IMR-90 (cell line): ENCODE measurements at regions not wholly inside any gene's neighbourhood (a gene's known extent, or its start where the extent isn't known, plus 50 kb on each side); places are given as distances from the start of the nearest gene placed in this dataset.

Experiments
- ATAC-seq: fragments of 200-7000 bp; cut with Tn5 transposase; 2 replicates; pipeline ENCODE4 v1.9.1; 2020; ENCODE audit warnings: low read depth, mild to moderate bottlenecking, moderate library complexity
- BruUV-seq: library from RNA; stranded (reverse); fragments of 400-500 nt; replicated peaks from 2 replicates; lab custom pipeline; 2021; lab: Mats Ljungman, UMichigan
- CTCF ChIA-PET: fragments of 300-600 bp; formaldehyde crosslinking; extraction: SDS; loops from one replicate; lab custom pipeline; 2021; ENCODE audit warnings: antibody characterized with exemption; lab: Yijun Ruan, JAX
- POLR2A ChIA-PET: fragments of 300-600 bp; sonication (Branson Sonifier 250); formaldehyde crosslinking; loops from one replicate; lab custom pipeline; 2022; ENCODE audit warnings: antibody characterized with exemption; ENCODE audit not compliant: unreplicated experiment; lab: Charles Lee
- DNase-seq: peaks from one replicate; pipeline ENCODE4 v3.0.0; 2013
- H2AFZ ChIP-seq: replicated peaks from 2 replicates; pipeline ENCODE3; 2013; ENCODE audit warnings: low read length, mild to moderate bottlenecking; ENCODE audit not compliant: poor library complexity
- H2AK5ac ChIP-seq: 2 replicates; pipeline ENCODE4 v1.6.1; 2013; ENCODE audit warnings: low read depth, low read length, inconsistent platforms
- H2AK9ac ChIP-seq: replicated peaks from 2 replicates; pipeline ENCODE3; 2013; ENCODE audit warnings: mild to moderate bottlenecking, low read depth, low read length, moderate library complexity; ENCODE audit not compliant: poor library complexity
- H2BK120ac ChIP-seq: 2 replicates; pipeline ENCODE4 v1.6.1; 2013; ENCODE audit warnings: low read depth, low read length, inconsistent platforms
- H2BK15ac ChIP-seq: 3 replicates; pipeline ENCODE4 v1.6.1; 2013; ENCODE audit warnings: low read depth, low read length, inconsistent platforms
- H2BK20ac ChIP-seq: 2 replicates; pipeline ENCODE4 v1.6.1; 2013; ENCODE audit warnings: low read depth, mild to moderate bottlenecking, inconsistent platforms, low read length, moderate library complexity
- H2BK5ac ChIP-seq: 2 replicates; pipeline ENCODE4 v1.6.1; 2013; ENCODE audit warnings: mild to moderate bottlenecking, low read depth, low read length, inconsistent platforms; ENCODE audit not compliant: poor library complexity, severe bottlenecking
- H3K14ac ChIP-seq: replicated peaks from 2 replicates; pipeline ENCODE4 v1.6.1; 2013; ENCODE audit warnings: low read depth, low read length, inconsistent platforms
- H3K18ac ChIP-seq: 2 replicates; pipeline ENCODE4 v1.6.1; 2013; ENCODE audit warnings: low read depth, low read length, control low read depth
- H3K23ac ChIP-seq: 2 replicates; pipeline ENCODE4 v1.6.1; 2013; ENCODE audit warnings: low read depth, low read length, inconsistent platforms
- H3K27ac ChIP-seq: 2 replicates; pipeline ENCODE4 v1.5.1; 2013; ENCODE audit warnings: mild to moderate bottlenecking, control low read depth, low read length; ENCODE audit not compliant: insufficient read depth
- H3K27me3 ChIP-seq: 2 replicates; pipeline ENCODE4 v1.6.1; 2013; ENCODE audit warnings: low read length; ENCODE audit not compliant: control insufficient read depth, insufficient read depth
- H3K36me3 ChIP-seq: 2 replicates; pipeline ENCODE4 v1.6.1; 2013; ENCODE audit warnings: low read length, mixed read lengths; ENCODE audit not compliant: control insufficient read depth, insufficient read depth
- H3K4ac ChIP-seq: 2 replicates; pipeline ENCODE4 v1.6.1; 2013; ENCODE audit warnings: low read depth, low read length, inconsistent platforms
- H3K4me1 ChIP-seq: 2 replicates; pipeline ENCODE4 v1.6.1; 2013; ENCODE audit warnings: low read length, mixed read lengths; ENCODE audit not compliant: control insufficient read depth, insufficient read depth
- H3K4me2 ChIP-seq: 2 replicates; pipeline ENCODE4 v1.6.1; 2013; ENCODE audit warnings: low read depth, mild to moderate bottlenecking, control low read depth, low read length, moderate library complexity
- H3K4me3 ChIP-seq: 2 replicates; pipeline ENCODE4 v1.5.1; 2013; ENCODE audit warnings: low read depth, mild to moderate bottlenecking, control low read depth, low read length, moderate library complexity; ENCODE audit not compliant: insufficient read depth
- H3K56ac ChIP-seq: 2 replicates; pipeline ENCODE4 v1.6.1; 2013; ENCODE audit warnings: low read length, inconsistent platforms; ENCODE audit not compliant: insufficient read depth; ENCODE audit errors: extremely low read depth
- H3K79me1 ChIP-seq, 2 experiments: 2 replicates each; pipeline ENCODE4 v1.6.1; 2013; ENCODE audit warnings: low read length in 2 of 2, inconsistent platforms in 1 of 2, low read depth in 1 of 2
- H3K9ac ChIP-seq: 2 replicates; pipeline ENCODE4 v1.6.1; 2013; ENCODE audit warnings: low read depth, low read length, control low read depth
- H3K9me1 ChIP-seq: 2 replicates; pipeline ENCODE4 v1.6.1; 2013; ENCODE audit warnings: low read length, inconsistent platforms; ENCODE audit not compliant: insufficient read depth
- H3K9me3 ChIP-seq: 2 replicates; pipeline ENCODE4 v1.6.1; 2013; ENCODE audit warnings: low read length; ENCODE audit not compliant: control insufficient read depth, insufficient read depth
- H4K20me1 ChIP-seq: 2 replicates; pipeline ENCODE4 v1.6.1; 2013; ENCODE audit warnings: low read length, inconsistent platforms; ENCODE audit not compliant: insufficient read depth
- H4K5ac ChIP-seq: 2 replicates; pipeline ENCODE4 v1.6.1; 2013; ENCODE audit warnings: mild to moderate bottlenecking, low read depth, low read length, control low read depth
- H4K8ac ChIP-seq, 2 experiments: 2 replicates each; pipeline ENCODE4 v1.6.1; 2013; ENCODE audit warnings: low read depth in 2 of 2, low read length in 2 of 2, control low read depth in 1 of 2, inconsistent platforms in 1 of 2
- H4K91ac ChIP-seq: 2 replicates; pipeline ENCODE4 v1.6.1; 2013; ENCODE audit warnings: low read depth, low read length, inconsistent platforms; ENCODE audit not compliant: insufficient read depth
- BHLHE40 ChIP-seq: fragments of 150-350 bp; IDR thresholded peaks from 2 replicates; pipeline ENCODE4 v1.6.1; 2016; ENCODE audit warnings: mild to moderate bottlenecking, low read depth, low read length
- CEBPB ChIP-seq: IDR thresholded peaks from 2 replicates; pipeline ENCODE4 v1.6.1; 2012; ENCODE audit warnings: low read depth, low read length, improper control_type of control experiment
- CTCF ChIP-seq: conservative IDR thresholded peaks from 2 replicates; pipeline ENCODE4 v1.5.1; 2012; ENCODE audit warnings: mild to moderate bottlenecking, low read depth, low read length, improper control_type of control experiment
- ELK1 ChIP-seq: fragments of 150-350 bp; IDR thresholded peaks from 2 replicates; pipeline ENCODE4 v1.6.1; 2016; ENCODE audit warnings: low read depth, mild to moderate bottlenecking, low read length, moderate library complexity, borderline replicate concordance
- FOS ChIP-seq: fragments of 150-350 bp; IDR thresholded peaks from 2 replicates; pipeline ENCODE4 v1.6.1; 2016; ENCODE audit warnings: low read depth, low read length
- MAFK ChIP-seq: IDR thresholded peaks from 2 replicates; pipeline ENCODE4 v1.6.1; 2012; ENCODE audit warnings: low read depth, low read length, improper control_type of control experiment
- MAZ ChIP-seq: IDR thresholded peaks from 2 replicates; pipeline ENCODE4 v1.6.1; 2012; ENCODE audit warnings: low read depth, mild to moderate bottlenecking, low read length, improper control_type of control experiment, moderate library complexity, borderline replicate concordance
- MXI1 ChIP-seq: IDR thresholded peaks from 2 replicates; pipeline ENCODE4 v1.6.1; 2012; ENCODE audit warnings: low read depth, mild to moderate bottlenecking, low read length, moderate library complexity, borderline replicate concordance
- NFE2L2 ChIP-seq: fragments of 150-350 bp; IDR thresholded peaks from 2 replicates; pipeline ENCODE4 v1.6.1; 2016; ENCODE audit warnings: low read depth, mild to moderate bottlenecking, low read length
- POLR2A ChIP-seq: IDR thresholded peaks from 2 replicates; pipeline ENCODE4 v1.6.1; 2012; ENCODE audit warnings: mild to moderate bottlenecking, low read depth, low read length
- RAD21 ChIP-seq: IDR thresholded peaks from 2 replicates; pipeline ENCODE4 v1.6.1; 2012; ENCODE audit warnings: low read length, improper control_type of control experiment
- SMC3 ChIP-seq: fragments of 150-350 bp; IDR thresholded peaks from 2 replicates; pipeline ENCODE4 v1.6.1; 2016; ENCODE audit warnings: low read depth, mild to moderate bottlenecking, antibody characterized with exemption, low read length, moderate library complexity
- USF2 ChIP-seq: fragments of 150-350 bp; IDR thresholded peaks from 2 replicates; pipeline ENCODE4 v1.6.1; 2017; ENCODE audit warnings: mild to moderate bottlenecking, antibody characterized with exemption, low read length, low read depth
- WGBS, 2 experiments: methylation state at CpG; one replicate each; pipeline versions ENCODE4 v1.1.5 to v1.1.7; 2013; ENCODE audit warnings: missing lambda C conversion rate in 2 of 2; ENCODE audit not compliant: insufficient read length in 1 of 2; ENCODE audit errors: extremely low coverage in 2 of 2; 5-methylcytosine and 5-hydroxymethylcytosine counted together
- dilution Hi-C: fragments of 300-500 bp; cut with HindIII; formaldehyde crosslinking; loops from one replicate; pipeline ENCODE4 v1.14.3; 2018; ENCODE audit warnings: low sequenced_read_pairs; ENCODE audit not compliant: unreplicated experiment
- in situ Hi-C: fragments of 300-500 bp; cut with MboI; formaldehyde crosslinking; loops from 3 replicates; pipeline ENCODE4 v1.14.3; 2019; ENCODE audit warnings: low sequenced_read_pairs, inconsistent platforms, mixed read lengths
- intact Hi-C: fragments of 100-400 bp; cut with micrococcal nuclease; formaldehyde crosslinking; loops from 2 replicates; pipeline ENCODE4 v1.10.0; 2022

- no peak overlapping the region for H2AK5ac ChIP-seq
- H2BK15ac ChIP-seq: no peak overlapping the region
- H3K4me2 ChIP-seq: no peak overlapping the region
- no peak overlapping the region for H3K14ac ChIP-seq
- H3K27ac ChIP-seq: no peak overlapping the region
- intact Hi-C loops (no loop called here), in situ Hi-C loops (no loop called here), dilution Hi-C loops (no loop called here)
- no peak overlapping the region for H3K4ac ChIP-seq
- no peaks in the 10 kb centered on the region for H3K9me3 ChIP-seq
- no peak overlapping the region for H3K4me3 ChIP-seq
- ChIA-PET POLR2A (no interaction called here), CTCF (interaction anchor here (0.6 to 1.0 kb wide), 2 partner anchors 11 to 60 kb away, joined by 4 to 5 read pairs; no protein-coding TSS in a partner anchor)
- no peak overlapping the region for H4K91ac ChIP-seq
- H3K79me1 ChIP-seq: peaks cover 13% of the 10 kb centered on the region in 2 experiments; a peak in 3 of 4 replicates
- H2AFZ ChIP-seq: no peak overlapping the region
- no peak overlapping the region for H2BK5ac ChIP-seq
- no peak overlapping the region for H4K8ac ChIP-seq
- no peak overlapping the region for H2AK9ac ChIP-seq
- no peak for ATAC-seq
- no peak overlapping the region for H3K56ac ChIP-seq
- no peak overlapping the region for H3K9ac ChIP-seq
- no peak overlapping the region for H4K5ac ChIP-seq
- no peaks in the 10 kb centered on the region for H3K27me3 ChIP-seq
- BruUV-seq: no TSS peak
- H4K20me1 ChIP-seq: 0 out of 2 replicates have a peak, but pooled peaks cover 3% of the 10 kb centered on the region
- peaks cover 8% of the 10 kb centered on the region; the same call in 1 of the 2 replicates for H3K4me1 ChIP-seq
- no peak for TF ChIP-seq RAD21
- TF ChIP-seq MAZ: no peak
- TF ChIP-seq BHLHE40: no peak
- TF ChIP-seq USF2: no peak
- TF ChIP-seq MXI1: no peak
- TF ChIP-seq ELK1: no peak
- no peak for TF ChIP-seq POLR2A
- no peak for TF ChIP-seq MAFK
- no peak for TF ChIP-seq FOS
- no peak for TF ChIP-seq CEBPB
- TF ChIP-seq NFE2L2: no peak
- no peak for TF ChIP-seq SMC3
- TF ChIP-seq CTCF: no peak
- no CpG with 5 or more reads among the region's 3 CpGs for WGBS, 2 experiments
- no peak overlapping the region for H2BK120ac ChIP-seq
- DNase-seq: no peak
- no peak overlapping the region for H3K23ac ChIP-seq
- 0 out of 2 replicates have a peak, but pooled peaks cover 3% of the 10 kb centered on the region for H3K9me1 ChIP-seq
- H3K36me3 ChIP-seq: no peaks in the 10 kb centered on the region
- H3K18ac ChIP-seq: no peak overlapping the region
- no peak overlapping the region for H2BK20ac ChIP-seq
These were observed 379.4 kb upstream of the C2CD4B start for GRCh38 chr15:62544446-62544845.
